Psoas muscle (tissue), 7 donors: ENCODE measurements at regions not wholly inside any gene's neighbourhood (a gene's known extent, or its start where the extent isn't known, plus 50 kb on each side); places are given as distances from the start of the nearest gene placed in this dataset.

Experiments used
- ATAC-seq, 4 donors: fragments of 200-7000 bp; cut with Tn5 transposase; one replicate each; pipeline ENCODE4 v1.9.1; 2020; ENCODE audit warnings: moderate library complexity in 3 of 4, mild to moderate bottlenecking in 2 of 4
- DNase-seq, 2 donors: peaks; one replicate each; pipeline ENCODE4 v3.0.0-alpha.2; 2020
- H3K27ac ChIP-seq: fragments of 200-600 bp; one replicate; pipeline ENCODE4 v1.8.0; 2022
- H3K27me3 ChIP-seq, 3 donors: fragments of 200-600 bp in 1 of 3; one replicate each; pipeline versions ENCODE4 v1.6.1 to v1.8.0; 2013 to 2022; ENCODE audit warnings: low read length in 2 of 3, mild to moderate bottlenecking in 2 of 3, moderate library complexity in 1 of 3; ENCODE audit not compliant: insufficient read depth in 3 of 3
- H3K36me3 ChIP-seq, 2 donors: fragments of 200-600 bp in 1 of 2; one replicate each; pipeline versions ENCODE4 v1.6.1 to v1.8.0; 2013 to 2022; ENCODE audit warnings: low read depth in 1 of 2, mild to moderate bottlenecking in 1 of 2, moderate library complexity in 1 of 2; ENCODE audit not compliant: insufficient read depth in 1 of 2
- H3K4me1 ChIP-seq: fragments of 200-600 bp; one replicate; pipeline ENCODE4 v1.8.0; 2022
- H3K4me3 ChIP-seq: fragments of 200-600 bp; one replicate; pipeline ENCODE4 v1.8.0; 2022; ENCODE audit warnings: mild to moderate bottlenecking
- H3K9me3 ChIP-seq: fragments of 200-600 bp; one replicate; pipeline ENCODE4 v1.8.0; 2022
- WGBS, 3 donors: extraction: QIAGEN DNeasy Blood & Tissue Kit; methylation state at CpG; one replicate each; pipeline versions ENCODE4 v1.1.6 to v1.1.7; 2013; 5-methylcytosine and 5-hydroxymethylcytosine counted together
- intact Hi-C, 2 donors: fragments of 100-400 bp; cut with DNase I; formaldehyde crosslinking; loops; one replicate each; pipeline versions ENCODE4 v1.11.0 to v1.14.2; 2022
- TF ChIP-seq, protein P1 (sequence below): fragments of 200-600 bp; IDR thresholded peaks from one replicate; pipeline ENCODE4 v1.8.0; 2022; ENCODE audit warnings: antibody characterized with exemption
- donor health status: healthy with polysubstance abuse.
- donor health status: DM: no; HTN: no; CAD: no; lungs with moderate emphysema.
- donor health status: Bipolar disorder and iron deficiency.
- donor health status: healthy.
- donor health status: DM: yes; HTN: yes; CAD: no.
- donor health status: DM: no; HTN: no; CAD: no.
- donor health status: DM: yes; HTN: yes; CAD: no.

- no peak for ATAC-seq
- TF ChIP-seq, protein P1, sequence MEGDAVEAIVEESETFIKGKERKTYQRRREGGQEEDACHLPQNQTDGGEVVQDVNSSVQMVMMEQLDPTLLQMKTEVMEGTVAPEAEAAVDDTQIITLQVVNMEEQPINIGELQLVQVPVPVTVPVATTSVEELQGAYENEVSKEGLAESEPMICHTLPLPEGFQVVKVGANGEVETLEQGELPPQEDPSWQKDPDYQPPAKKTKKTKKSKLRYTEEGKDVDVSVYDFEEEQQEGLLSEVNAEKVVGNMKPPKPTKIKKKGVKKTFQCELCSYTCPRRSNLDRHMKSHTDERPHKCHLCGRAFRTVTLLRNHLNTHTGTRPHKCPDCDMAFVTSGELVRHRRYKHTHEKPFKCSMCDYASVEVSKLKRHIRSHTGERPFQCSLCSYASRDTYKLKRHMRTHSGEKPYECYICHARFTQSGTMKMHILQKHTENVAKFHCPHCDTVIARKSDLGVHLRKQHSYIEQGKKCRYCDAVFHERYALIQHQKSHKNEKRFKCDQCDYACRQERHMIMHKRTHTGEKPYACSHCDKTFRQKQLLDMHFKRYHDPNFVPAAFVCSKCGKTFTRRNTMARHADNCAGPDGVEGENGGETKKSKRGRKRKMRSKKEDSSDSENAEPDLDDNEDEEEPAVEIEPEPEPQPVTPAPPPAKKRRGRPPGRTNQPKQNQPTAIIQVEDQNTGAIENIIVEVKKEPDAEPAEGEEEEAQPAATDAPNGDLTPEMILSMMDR: no peak
- Histone ChIP-seq H3K4me3 (no peak overlapping the region), H3K36me3 (no peaks in the 10 kb centered on the region), H3K27me3 (no peaks in the 10 kb centered on the region), H3K27ac (no peak overlapping the region), H3K4me1 (no peaks in the 10 kb centered on the region), H3K9me3 (no peaks in the 10 kb centered on the region)
- intact Hi-C loops: no loop called here
- WGBS, 3 donors: 97 to 99% (median 98%) methylated on average over 2 of the region's 2 CpGs
- no peak for DNase-seq
Measured at GRCh38 chr5:67526793-67527192, 330.2 kb upstream of the CD180 start.

GRCh38 chr5:67520161-67520908, 323.7 kb upstream of the CD180 start:
- Histone ChIP-seq H3K36me3 (no peaks in the 10 kb centered on the region), H3K4me1 (no peaks in the 10 kb centered on the region), H3K27me3 (no peaks in the 10 kb centered on the region), H3K4me3 (no peak overlapping the region), H3K27ac (no peak overlapping the region), H3K9me3 (no peaks in the 10 kb centered on the region)
- no peak for DNase-seq
- WGBS, 3 donors: 90 to 96% (median 91%) methylated on average over 6 of the region's 6 CpGs
- no peak for ATAC-seq
- intact Hi-C loops: no loop called here
- TF ChIP-seq, protein P1: no peak

- no peaks in the 10 kb centered on the region for H3K4me1 ChIP-seq
- intact Hi-C loops: no loop called here
- H3K9me3 ChIP-seq: no peaks in the 10 kb centered on the region
- no peak for DNase-seq
- H3K27me3 ChIP-seq: no peaks in the 10 kb centered on the region
- 94 to 100% (median 98%) methylated on average over 2 of the region's 2 CpGs for WGBS, 3 donors
- TF ChIP-seq, protein P1: no peak
- no peaks in the 10 kb centered on the region for H3K36me3 ChIP-seq
- no peak overlapping the region for H3K27ac ChIP-seq
- ATAC-seq: no peak
- no peak overlapping the region for H3K4me3 ChIP-seq
Measured at GRCh38 chr5:67518227-67518626, 321.6 kb upstream of the CD180 start.

DNA sequence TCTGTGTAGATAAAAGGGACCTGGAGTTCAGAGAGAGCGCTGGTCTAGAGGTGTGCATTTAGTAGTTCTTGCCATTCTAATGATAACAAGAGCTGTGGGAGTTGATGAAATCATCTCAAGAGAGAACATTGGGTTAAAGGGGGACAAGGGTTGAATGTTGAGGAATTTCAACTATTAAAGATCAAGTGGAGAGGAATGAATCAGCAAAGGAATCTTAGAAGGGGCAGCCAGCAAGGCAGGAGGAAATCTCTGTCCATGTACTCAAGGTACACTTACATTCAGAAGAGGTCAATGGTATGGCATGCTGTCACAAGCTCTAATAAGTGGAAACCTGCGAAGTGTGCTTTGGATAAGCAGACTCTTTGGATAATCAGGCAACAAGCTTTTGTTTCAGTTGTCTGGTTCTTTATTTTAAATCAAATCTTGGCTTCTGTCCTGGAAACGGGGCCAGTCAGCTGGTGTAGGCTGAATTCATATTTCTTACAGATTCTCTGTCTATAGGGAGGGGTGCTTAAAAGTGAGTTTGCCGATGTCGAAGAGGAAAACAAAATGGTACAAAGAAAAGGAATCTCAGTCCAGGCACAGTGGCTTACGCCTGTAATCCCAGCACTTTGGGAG, 320.5 kb upstream of the CD180 start:
- no peaks in the 10 kb centered on the region for H3K9me3 ChIP-seq
- no peaks in the 10 kb centered on the region for H3K4me1 ChIP-seq
- 50 to 60% (median 56%) methylated on average over 6 of the region's 6 CpGs for WGBS, 3 donors
- no peaks in the 10 kb centered on the region for H3K27me3 ChIP-seq
- no peak overlapping the region for H3K4me3 ChIP-seq
- H3K27ac ChIP-seq: no peak overlapping the region
- intact Hi-C loops: no loop called here
- H3K36me3 ChIP-seq: no peaks in the 10 kb centered on the region
- ATAC-seq: no peak
- TF ChIP-seq, protein P1: no peak
- no peak for DNase-seq
